Breast epithelium (tissue), 3 donors: ENCODE measurements at regions not wholly inside any gene's neighbourhood (a gene's known extent, or its start where the extent isn't known, plus 50 kb on each side); places are given as distances from the start of the nearest gene placed in this dataset.

Source experiments
- POLR2A ChIP-seq: fragments of 450-650 bp; IDR thresholded peaks from one replicate; pipeline ENCODE4 v1.6.1; 2016; ENCODE audit warnings: antibody characterized with exemption, mild to moderate bottlenecking, moderate library complexity
- POLR2AphosphoS5 ChIP-seq, 3 donors: sonication (generic); formaldehyde crosslinking; IDR thresholded peaks; one replicate each; pipeline ENCODE4 v1.6.1; 2017; ENCODE audit warnings: antibody characterized with exemption in 3 of 3

- TF ChIP-seq POLR2A: no peak
- TF ChIP-seq POLR2AphosphoS5 (IDR thresholded peaks at IDR 0.05): no peak
Measured at GRCh38 chrX:63186137-63186536, 165.0 kb downstream of the SPIN4 start.
